Lower leg skin (tissue), 3 donors: ENCODE measurements at regions not wholly inside any gene's neighbourhood (a gene's known extent, or its start where the extent isn't known, plus 50 kb on each side); places are given as distances from the start of the nearest gene placed in this dataset.

Source experiments
- POLR2A ChIP-seq, 2 donors: fragments of 450-650 bp; IDR thresholded peaks; one replicate each; pipeline ENCODE4 v1.6.1; 2016 to 2017; ENCODE audit warnings: antibody characterized with exemption in 2 of 2, mild to moderate bottlenecking in 1 of 2, moderate library complexity in 1 of 2
- TF ChIP-seq, protein P1 (sequence below), 3 donors: fragments of 450-650 bp; IDR thresholded peaks; one replicate each; pipeline ENCODE4 v1.5.1; 2016; ENCODE audit warnings: antibody characterized with exemption in 3 of 3, mild to moderate bottlenecking in 3 of 3, moderate library complexity in 2 of 3

GRCh38 chr7:149688836-149689235 lies 84.6 kb downstream of the ZNF467 start:
- TF ChIP-seq, protein P1, sequence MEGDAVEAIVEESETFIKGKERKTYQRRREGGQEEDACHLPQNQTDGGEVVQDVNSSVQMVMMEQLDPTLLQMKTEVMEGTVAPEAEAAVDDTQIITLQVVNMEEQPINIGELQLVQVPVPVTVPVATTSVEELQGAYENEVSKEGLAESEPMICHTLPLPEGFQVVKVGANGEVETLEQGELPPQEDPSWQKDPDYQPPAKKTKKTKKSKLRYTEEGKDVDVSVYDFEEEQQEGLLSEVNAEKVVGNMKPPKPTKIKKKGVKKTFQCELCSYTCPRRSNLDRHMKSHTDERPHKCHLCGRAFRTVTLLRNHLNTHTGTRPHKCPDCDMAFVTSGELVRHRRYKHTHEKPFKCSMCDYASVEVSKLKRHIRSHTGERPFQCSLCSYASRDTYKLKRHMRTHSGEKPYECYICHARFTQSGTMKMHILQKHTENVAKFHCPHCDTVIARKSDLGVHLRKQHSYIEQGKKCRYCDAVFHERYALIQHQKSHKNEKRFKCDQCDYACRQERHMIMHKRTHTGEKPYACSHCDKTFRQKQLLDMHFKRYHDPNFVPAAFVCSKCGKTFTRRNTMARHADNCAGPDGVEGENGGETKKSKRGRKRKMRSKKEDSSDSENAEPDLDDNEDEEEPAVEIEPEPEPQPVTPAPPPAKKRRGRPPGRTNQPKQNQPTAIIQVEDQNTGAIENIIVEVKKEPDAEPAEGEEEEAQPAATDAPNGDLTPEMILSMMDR (IDR thresholded peaks at IDR 0.05) = no peak
- TF ChIP-seq POLR2A (IDR thresholded peaks at IDR 0.05) = no peak
